Myocyte (in vitro differentiated cells): ENCODE measurements at regions not wholly inside any gene's neighbourhood (a gene's known extent, or its start where the extent isn't known, plus 50 kb on each side); places are given as distances from the start of the nearest gene placed in this dataset.

Experiments
- DNase-seq: peaks from one replicate; pipeline ENCODE4 v3.0.0-alpha.2; 2012; ENCODE audit warnings: low read depth

GRCh38 chr2:6577960-6578359 lies 287.7 kb downstream of the CMPK2 start:
- no peak for DNase-seq

- DNase-seq: no peak
Observed at GRCh38 chr2:6578416-6578815, 287.3 kb downstream of the CMPK2 start.

GRCh38 chr2:6579281-6579680 lies 286.4 kb downstream of the CMPK2 start:
- DNase-seq: no peak

GRCh38 chr2:6580982-6581381 lies 284.7 kb downstream of the CMPK2 start:
- DNase-seq: peak; percentile 8

GRCh38 chr2:6589150-6589549 lies 276.6 kb downstream of the CMPK2 start:
- DNase-seq: no peak

- no peak for DNase-seq
Observed at GRCh38 chr2:6590442-6590841, 275.3 kb downstream of the CMPK2 start.

- DNase-seq: no peak
Observed at GRCh38 chr2:6602471-6602870, 263.2 kb downstream of the CMPK2 start.

GRCh38 chr2:6605836-6606505 lies 259.7 kb downstream of the CMPK2 start:
- no peak for DNase-seq

GRCh38 chr2:6617794-6618193 lies 247.9 kb downstream of the CMPK2 start:
- no peak for DNase-seq

GRCh38 chr2:6618201-6618600 lies 247.5 kb downstream of the CMPK2 start:
- DNase-seq: no peak

- no peak for DNase-seq
Observed at GRCh38 chr2:6623746-6624145, 242.0 kb downstream of the CMPK2 start.

GRCh38 chr2:6626401-6627012 lies 239.2 kb downstream of the CMPK2 start:
- DNase-seq: no peak

GRCh38 chr2:6627316-6627715 lies 238.4 kb downstream of the CMPK2 start:
- peak; percentile 7 for DNase-seq

GRCh38 chr2:6630209-6630608 lies 235.5 kb downstream of the CMPK2 start:
- DNase-seq: no peak

- no peak for DNase-seq
Observed at GRCh38 chr2:6635296-6635695, 230.4 kb downstream of the CMPK2 start.

GRCh38 chr2:6637330-6637729 lies 228.4 kb downstream of the CMPK2 start:
- DNase-seq: no peak

GRCh38 chr2:6639929-6640620 lies 225.6 kb downstream of the CMPK2 start:
- no peak for DNase-seq

GRCh38 chr2:6640621-6641015 lies 225.1 kb downstream of the CMPK2 start:
- no peak for DNase-seq

- DNase-seq: no peak
Observed at GRCh38 chr2:6641956-6642355, 223.8 kb downstream of the CMPK2 start.

- DNase-seq: no peak
Observed at GRCh38 chr2:6644261-6644660, 221.4 kb downstream of the CMPK2 start.

- DNase-seq: no peak
Observed at GRCh38 chr2:6645004-6645403, 220.7 kb downstream of the CMPK2 start.

GRCh38 chr2:6645672-6646071 lies 220.0 kb downstream of the CMPK2 start:
- DNase-seq: no peak

GRCh38 chr2:6647046-6647445 lies 218.7 kb downstream of the CMPK2 start:
- no peak for DNase-seq
